ENCODE measurements at regions not wholly inside any gene's neighbourhood (a gene's known extent, or its start where the extent isn't known, plus 50 kb on each side); places are given as distances from the start of the nearest gene placed in this dataset.

DNA sequence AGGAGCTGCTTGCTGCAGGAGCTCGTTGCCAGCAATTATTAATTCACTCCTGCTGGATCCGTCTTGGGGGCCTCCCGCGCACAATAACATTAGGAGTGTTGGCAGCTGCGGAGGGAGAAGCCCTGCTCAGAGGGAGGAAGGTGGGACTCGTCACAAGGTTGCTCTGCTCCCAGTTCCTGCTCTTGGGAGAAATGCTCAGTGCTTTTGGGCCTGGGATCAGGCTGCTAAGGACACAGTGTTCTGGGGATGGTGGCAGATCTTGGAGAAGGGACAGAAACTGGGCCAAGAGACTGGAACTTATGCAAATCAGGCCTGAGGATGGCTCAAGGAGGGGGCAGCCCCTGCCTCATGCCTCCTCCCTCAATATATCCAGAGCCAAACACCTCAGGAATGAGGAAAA, 78.9 kb upstream of the OLFM4 start:
- Histone ChIP-seq H3K4me3 (no peak overlapping the region), H3K27me3 (no peaks in the 10 kb centered on the region), H3K4me1 (no peaks in the 10 kb centered on the region), H3K9me3 (no peaks in the 10 kb centered on the region), H3K27ac (no peak overlapping the region), H3K36me3 (no peaks in the 10 kb centered on the region)
- in situ Hi-C loops (cut with MboI; ENCODE audit: low sequenced_read_pairs in 4 of 4): no loop called here
- DNase-seq (peak in 1 of 2 donors; percentile 45), ATAC-seq (peak in 1 of 2 donors; percentile 70)
- intact Hi-C loops (cut with DNase I; ENCODE audit: low total_unique reads): no loop called here
- TF ChIP-seq, protein P1, sequence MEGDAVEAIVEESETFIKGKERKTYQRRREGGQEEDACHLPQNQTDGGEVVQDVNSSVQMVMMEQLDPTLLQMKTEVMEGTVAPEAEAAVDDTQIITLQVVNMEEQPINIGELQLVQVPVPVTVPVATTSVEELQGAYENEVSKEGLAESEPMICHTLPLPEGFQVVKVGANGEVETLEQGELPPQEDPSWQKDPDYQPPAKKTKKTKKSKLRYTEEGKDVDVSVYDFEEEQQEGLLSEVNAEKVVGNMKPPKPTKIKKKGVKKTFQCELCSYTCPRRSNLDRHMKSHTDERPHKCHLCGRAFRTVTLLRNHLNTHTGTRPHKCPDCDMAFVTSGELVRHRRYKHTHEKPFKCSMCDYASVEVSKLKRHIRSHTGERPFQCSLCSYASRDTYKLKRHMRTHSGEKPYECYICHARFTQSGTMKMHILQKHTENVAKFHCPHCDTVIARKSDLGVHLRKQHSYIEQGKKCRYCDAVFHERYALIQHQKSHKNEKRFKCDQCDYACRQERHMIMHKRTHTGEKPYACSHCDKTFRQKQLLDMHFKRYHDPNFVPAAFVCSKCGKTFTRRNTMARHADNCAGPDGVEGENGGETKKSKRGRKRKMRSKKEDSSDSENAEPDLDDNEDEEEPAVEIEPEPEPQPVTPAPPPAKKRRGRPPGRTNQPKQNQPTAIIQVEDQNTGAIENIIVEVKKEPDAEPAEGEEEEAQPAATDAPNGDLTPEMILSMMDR (IDR thresholded peaks at IDR 0.05 in 4 of 5, conservative IDR thresholded peaks at IDR 0.05 in 1 of 5): no peak

DNA sequence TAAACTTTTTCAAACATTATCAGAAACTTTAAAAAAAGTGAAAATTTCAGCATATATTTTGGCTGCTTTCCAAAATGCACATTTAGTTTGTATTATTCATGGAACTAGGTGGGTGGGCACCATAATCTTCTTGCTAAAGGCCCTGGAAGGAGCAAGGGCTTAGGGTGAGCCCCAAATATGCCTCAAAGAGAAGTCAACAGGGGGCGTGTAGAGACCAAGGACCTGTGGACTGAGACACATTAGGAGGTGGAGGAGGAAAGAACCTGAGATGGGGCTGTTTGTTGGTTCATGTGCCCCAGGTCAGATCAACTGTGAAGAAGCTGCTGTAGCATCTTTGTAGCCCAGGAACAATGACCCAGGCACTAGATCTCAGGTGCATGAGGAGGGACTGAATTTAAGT, 79.6 kb upstream of the OLFM4 start:
- no peak for DNase-seq
- Histone ChIP-seq H3K36me3 (no peaks in the 10 kb centered on the region), H3K4me1 (no peaks in the 10 kb centered on the region), H3K9me3 (no peaks in the 10 kb centered on the region), H3K27me3 (no peaks in the 10 kb centered on the region), H3K27ac (no peak overlapping the region), H3K4me3 (no peak overlapping the region)
- TF ChIP-seq, protein P1 (IDR thresholded peaks at IDR 0.05 in 4 of 5, conservative IDR thresholded peaks at IDR 0.05 in 1 of 5): no peak
- TF ChIP-seq POLR2A (IDR thresholded peaks at IDR 0.05): no peak
- ATAC-seq: no peak
- intact Hi-C loops (cut with DNase I; ENCODE audit: low total_unique reads) (no loop called here), in situ Hi-C loops (cut with MboI; ENCODE audit: low sequenced_read_pairs in 4 of 4) (no loop called here)

- Histone ChIP-seq H3K4me1 (no peaks in the 10 kb centered on the region), H3K9me3 (no peaks in the 10 kb centered on the region), H3K36me3 (no peaks in the 10 kb centered on the region), H3K27ac (no peak overlapping the region), H3K4me3 (no peak overlapping the region), H3K27me3 (no peaks in the 10 kb centered on the region)
- ATAC-seq (no peak), DNase-seq (no peak)
- in situ Hi-C loops (cut with MboI; ENCODE audit: low sequenced_read_pairs in 4 of 4): no loop called here
- intact Hi-C loops (cut with DNase I; ENCODE audit: low total_unique reads): no loop called here
- TF ChIP-seq, protein P1 (IDR thresholded peaks at IDR 0.05 in 4 of 5, conservative IDR thresholded peaks at IDR 0.05 in 1 of 5): no peak
- TF ChIP-seq POLR2A (IDR thresholded peaks at IDR 0.05): no peak
These were observed 80.7 kb upstream of the OLFM4 start for GRCh38 chr13:52947921-52948373.

- intact Hi-C loops (cut with DNase I; ENCODE audit: low total_unique reads) (no loop called here), in situ Hi-C loops (cut with MboI; ENCODE audit: low sequenced_read_pairs in 4 of 4) (no loop called here)
- no peaks in the 10 kb centered on the region for H3K36me3 ChIP-seq
- H3K27me3 ChIP-seq: no peaks in the 10 kb centered on the region
- no peak for DNase-seq
- no peaks in the 10 kb centered on the region for H3K9me3 ChIP-seq
- H3K4me3 ChIP-seq: no peak overlapping the region
- TF ChIP-seq POLR2A (IDR thresholded peaks at IDR 0.05): no peak
- TF ChIP-seq, protein P1 (IDR thresholded peaks at IDR 0.05 in 4 of 5, conservative IDR thresholded peaks at IDR 0.05 in 1 of 5): no peak
- no peak overlapping the region for H3K27ac ChIP-seq
- no peak for ATAC-seq
- H3K4me1 ChIP-seq: no peaks in the 10 kb centered on the region
These were observed 83.3 kb upstream of the OLFM4 start for GRCh38 chr13:52945348-52945747.

DNA sequence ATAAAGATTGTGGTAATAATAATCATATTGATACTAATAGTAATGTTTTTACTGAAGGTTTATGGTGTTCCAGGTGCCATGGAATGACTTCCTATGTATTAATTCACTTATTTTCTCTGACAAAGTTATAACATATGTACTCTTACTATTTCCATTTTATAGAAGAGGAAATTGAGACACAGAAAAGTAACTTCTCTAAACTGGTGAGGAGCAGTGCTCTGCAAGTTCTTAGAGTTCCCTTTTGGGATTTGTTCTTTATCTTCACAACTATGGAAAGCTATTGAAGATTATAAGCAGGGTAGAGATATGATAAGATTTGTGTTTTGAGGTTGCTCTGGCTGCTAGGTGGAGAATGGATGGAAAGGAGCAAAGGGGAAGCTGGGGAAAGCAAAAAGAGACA, 83.9 kb upstream of the OLFM4 start:
- Histone ChIP-seq H3K4me3 (no peak overlapping the region), H3K9me3 (no peaks in the 10 kb centered on the region), H3K27me3 (no peaks in the 10 kb centered on the region), H3K36me3 (no peaks in the 10 kb centered on the region), H3K27ac (no peak overlapping the region), H3K4me1 (no peaks in the 10 kb centered on the region)
- in situ Hi-C loops (cut with MboI; ENCODE audit: low sequenced_read_pairs in 4 of 4): no loop called here
- intact Hi-C loops (cut with DNase I; ENCODE audit: low total_unique reads): no loop called here
- TF ChIP-seq, protein P1 (IDR thresholded peaks at IDR 0.05 in 4 of 5, conservative IDR thresholded peaks at IDR 0.05 in 1 of 5): no peak
- TF ChIP-seq POLR2A (IDR thresholded peaks at IDR 0.05): no peak
- DNase-seq (no peak), ATAC-seq (no peak)
